ENCODE measurements at regions not wholly inside any gene's neighbourhood (a gene's known extent, or its start where the extent isn't known, plus 50 kb on each side); places are given as distances from the start of the nearest gene placed in this dataset.
"Not testable (repeated sequence)": the region's sequence is repeated elsewhere in the genome, so short reads cannot be mapped to it uniquely, and the experiment has no call there.

GRCh38 chr10:80750268-80750667 lies 212.6 kb downstream of the SH2D4B start:
- no peak for DNase-seq (ENCODE audit: low spot score)

- no peak for DNase-seq (ENCODE audit: low spot score)
Measured at GRCh38 chr10:80751940-80752339, 214.2 kb downstream of the SH2D4B start.

- no peak for DNase-seq (ENCODE audit: low spot score)
Measured at GRCh38 chr10:80753612-80754011, 215.9 kb downstream of the SH2D4B start.

GRCh38 chr10:80755893-80756292 lies 218.2 kb downstream of the SH2D4B start:
- DNase-seq (ENCODE audit: low spot score), result no peak

- DNase-seq (ENCODE audit: low spot score), result no peak
Measured at GRCh38 chr10:80759693-80760092, 222.0 kb downstream of the SH2D4B start.

GRCh38 chr10:80760914-80761371 lies 223.2 kb downstream of the SH2D4B start:
- no peak for DNase-seq (ENCODE audit: low spot score)

GRCh38 chr10:80767963-80768362 lies 230.3 kb downstream of the SH2D4B start:
- DNase-seq (ENCODE audit: low spot score), result no peak

- DNase-seq (ENCODE audit: low spot score), result no peak
Measured at GRCh38 chr10:80769700-80770160, 232.0 kb downstream of the SH2D4B start.

- DNase-seq (ENCODE audit: low spot score), result no peak
Measured at GRCh38 chr10:80770239-80770638, 232.5 kb downstream of the SH2D4B start.

GRCh38 chr10:80771285-80771684 lies 233.6 kb downstream of the SH2D4B start:
- no peak for DNase-seq (ENCODE audit: low spot score)

GRCh38 chr10:80771902-80772555 lies 234.3 kb downstream of the SH2D4B start:
- DNase-seq (ENCODE audit: low spot score), result no peak

- DNase-seq (ENCODE audit: low spot score), result no peak
Measured at GRCh38 chr10:80772596-80772995, 234.9 kb downstream of the SH2D4B start.

GRCh38 chr10:80784695-80785094 lies 247.0 kb downstream of the SH2D4B start:
- DNase-seq (ENCODE audit: low spot score), result no peak

- no peak for DNase-seq (ENCODE audit: low spot score)
Measured at GRCh38 chr10:80786322-80786721, 248.6 kb downstream of the SH2D4B start.

- DNase-seq (ENCODE audit: low spot score), result no peak
Measured at GRCh38 chr10:80787952-80788351, 250.2 kb downstream of the SH2D4B start.

GRCh38 chr10:80794994-80795393 lies 257.3 kb downstream of the SH2D4B start:
- DNase-seq (ENCODE audit: low spot score), result no peak

GRCh38 chr10:80805343-80806020 lies 267.8 kb downstream of the SH2D4B start:
- DNase-seq (ENCODE audit: low spot score), result no peak

- no peak for DNase-seq (ENCODE audit: low spot score)
Measured at GRCh38 chr10:80814147-80814652, 276.5 kb downstream of the SH2D4B start.

GRCh38 chr10:80829151-80829550 lies 291.4 kb downstream of the SH2D4B start:
- DNase-seq (ENCODE audit: low spot score), result no peak

- DNase-seq (ENCODE audit: low spot score), result no peak
Measured at GRCh38 chr10:80829562-80829961, 291.9 kb downstream of the SH2D4B start.

GRCh38 chr10:80832693-80833092 lies 295.0 kb downstream of the SH2D4B start:
- DNase-seq (ENCODE audit: low spot score), result not testable (repeated sequence)

- DNase-seq (ENCODE audit: low spot score), result peak; percentile 27
Measured at GRCh38 chr10:80855348-80855971, 317.8 kb downstream of the SH2D4B start.

- no peak for DNase-seq (ENCODE audit: low spot score)
Measured at GRCh38 chr10:80856186-80856585, 318.5 kb downstream of the SH2D4B start.
